Nephron (organoid): ENCODE measurements at regions not wholly inside any gene's neighbourhood (a gene's known extent, or its start where the extent isn't known, plus 50 kb on each side); places are given as distances from the start of the nearest gene placed in this dataset.
A peak's percentile ranks its signal among the peaks of the same experiment; 100 is the strongest.

Source experiments
- H3K27ac Mint-ChIP-seq, 3 experiments: 2 replicates each; pipeline ENCODE4 v1.8.0; 2020; ENCODE audit warnings: mixed read lengths in 3 of 3, mild to moderate bottlenecking in 2 of 3, moderate library complexity in 1 of 3
- H3K27me3 Mint-ChIP-seq: 2 replicates; pipeline ENCODE4 v1.8.0; 2021; ENCODE audit warnings: low read depth, mild to moderate bottlenecking, moderate library complexity, mixed read lengths
- H3K36me3 Mint-ChIP-seq: 2 replicates; pipeline ENCODE4 v1.8.0; 2020; ENCODE audit warnings: low read depth, mixed read lengths
- H3K4me1 Mint-ChIP-seq: 2 replicates; pipeline ENCODE4 v1.8.0; 2020; ENCODE audit warnings: mixed read lengths
- H3K4me3 Mint-ChIP-seq, 3 experiments: 2 replicates each; pipeline ENCODE4 v1.8.0; 2020; ENCODE audit warnings: mild to moderate bottlenecking in 3 of 3, mixed read lengths in 3 of 3, moderate library complexity in 2 of 3
- H3K9me3 Mint-ChIP-seq: 2 replicates; pipeline ENCODE4 v1.8.0; 2020; ENCODE audit warnings: mixed read lengths
- CTCF ChIP-seq, 3 experiments: fragments of 200-600 bp; sonication (generic); IDR thresholded peaks; one replicate each; pipeline ENCODE4 v1.5.0; 2021; ENCODE audit warnings: antibody characterized with exemption in 3 of 3; ENCODE audit not compliant: unreplicated experiment in 3 of 3

GRCh38 chr5:87751824-87752223 is 339.1 kb upstream of the CCNH start:
- Mint-ChIP-seq H3K27ac (no peak overlapping the region), H3K4me3 (no peak overlapping the region), H3K36me3 (no peaks in the 10 kb centered on the region), H3K27me3 (peaks cover 4% of the 10 kb centered on the region), H3K9me3 (no peaks in the 10 kb centered on the region), H3K4me1 (no peaks in the 10 kb centered on the region)
- no peak for TF ChIP-seq CTCF (IDR thresholded peaks at IDR 0.05; ENCODE audit: unreplicated experiment in 3 of 3)

GRCh38 chr5:87746891-87747377 is 334.2 kb upstream of the CCNH start:
- TF ChIP-seq CTCF (IDR thresholded peaks at IDR 0.05; ENCODE audit: unreplicated experiment in 3 of 3): no peak
- Mint-ChIP-seq H3K27me3 (no peaks in the 10 kb centered on the region), H3K4me1 (peaks cover 2% of the 10 kb centered on the region)

GRCh38 chr5:87746341-87746740 is 333.6 kb upstream of the CCNH start:
- no peaks in the 10 kb centered on the region for H3K27me3 Mint-ChIP-seq
- TF ChIP-seq CTCF (IDR thresholded peaks at IDR 0.05; ENCODE audit: unreplicated experiment in 3 of 3): no peak
- no peak overlapping the region for H3K27ac Mint-ChIP-seq
- no peaks in the 10 kb centered on the region for H3K9me3 Mint-ChIP-seq
- peaks cover 6% of the 10 kb centered on the region for H3K4me1 Mint-ChIP-seq
- H3K4me3 Mint-ChIP-seq: no peak overlapping the region
- no peaks in the 10 kb centered on the region for H3K36me3 Mint-ChIP-seq

More at GRCh38 chr5:87746891-87747377, 334.2 kb upstream of the CCNH start:
- Mint-ChIP-seq H3K9me3 (no peaks in the 10 kb centered on the region), H3K4me3 (no peak overlapping the region), H3K27ac (no peak overlapping the region), H3K36me3 (no peaks in the 10 kb centered on the region)

GRCh38 chr5:87741881-87742280 is 329.2 kb upstream of the CCNH start:
- no peak overlapping the region for H3K4me3 Mint-ChIP-seq
- no peak for TF ChIP-seq CTCF (IDR thresholded peaks at IDR 0.05; ENCODE audit: unreplicated experiment in 3 of 3)
- H3K27ac Mint-ChIP-seq: peak overlapping the region; percentile 39 to 90 (median 58)
- H3K9me3 Mint-ChIP-seq: no peaks in the 10 kb centered on the region
- H3K27me3 Mint-ChIP-seq: no peaks in the 10 kb centered on the region
- H3K36me3 Mint-ChIP-seq: no peaks in the 10 kb centered on the region
- peaks cover 6% of the 10 kb centered on the region for H3K4me1 Mint-ChIP-seq

- no peaks in the 10 kb centered on the region for H3K27me3 Mint-ChIP-seq
- no peak for TF ChIP-seq CTCF (IDR thresholded peaks at IDR 0.05; ENCODE audit: unreplicated experiment in 3 of 3)
- no peak overlapping the region for H3K4me3 Mint-ChIP-seq
- H3K4me1 Mint-ChIP-seq: no peaks in the 10 kb centered on the region
- H3K27ac Mint-ChIP-seq: no peak overlapping the region
- H3K36me3 Mint-ChIP-seq: no peaks in the 10 kb centered on the region
- H3K9me3 Mint-ChIP-seq: no peaks in the 10 kb centered on the region
Measured at GRCh38 chr5:87735923-87736322, 323.2 kb upstream of the CCNH start.

- no peaks in the 10 kb centered on the region for H3K27me3 Mint-ChIP-seq
- no peak overlapping the region for H3K4me3 Mint-ChIP-seq
- H3K9me3 Mint-ChIP-seq: no peaks in the 10 kb centered on the region
- no peak overlapping the region for H3K27ac Mint-ChIP-seq
- no peaks in the 10 kb centered on the region for H3K4me1 Mint-ChIP-seq
- no peaks in the 10 kb centered on the region for H3K36me3 Mint-ChIP-seq
- TF ChIP-seq CTCF (IDR thresholded peaks at IDR 0.05; ENCODE audit: unreplicated experiment in 3 of 3): no peak
Measured at GRCh38 chr5:87733897-87734296, 321.2 kb upstream of the CCNH start.
